ENCODE measurements at regions not wholly inside any gene's neighbourhood (a gene's known extent, or its start where the extent isn't known, plus 50 kb on each side); places are given as distances from the start of the nearest gene placed in this dataset.

DNA sequence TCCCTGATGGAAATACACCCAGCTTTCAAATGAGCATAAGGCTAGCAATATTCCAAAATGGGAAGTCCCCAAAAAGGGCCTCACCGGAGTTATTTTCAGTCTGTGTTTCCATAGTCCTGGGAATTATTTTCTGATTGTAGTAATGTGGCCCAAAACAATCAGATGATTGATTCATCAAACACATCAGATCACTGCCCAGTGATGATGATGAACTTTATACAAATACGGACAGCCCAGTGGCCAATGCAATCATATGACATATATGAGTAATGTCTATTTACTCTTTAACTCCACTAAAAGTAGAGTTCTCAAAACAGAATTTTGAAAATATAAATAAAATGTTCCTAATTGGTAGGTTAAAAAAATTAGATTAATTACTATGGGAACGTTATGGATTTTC, 467.8 kb downstream of the ZNF608 start:
- TF ChIP-seq, protein P1, sequence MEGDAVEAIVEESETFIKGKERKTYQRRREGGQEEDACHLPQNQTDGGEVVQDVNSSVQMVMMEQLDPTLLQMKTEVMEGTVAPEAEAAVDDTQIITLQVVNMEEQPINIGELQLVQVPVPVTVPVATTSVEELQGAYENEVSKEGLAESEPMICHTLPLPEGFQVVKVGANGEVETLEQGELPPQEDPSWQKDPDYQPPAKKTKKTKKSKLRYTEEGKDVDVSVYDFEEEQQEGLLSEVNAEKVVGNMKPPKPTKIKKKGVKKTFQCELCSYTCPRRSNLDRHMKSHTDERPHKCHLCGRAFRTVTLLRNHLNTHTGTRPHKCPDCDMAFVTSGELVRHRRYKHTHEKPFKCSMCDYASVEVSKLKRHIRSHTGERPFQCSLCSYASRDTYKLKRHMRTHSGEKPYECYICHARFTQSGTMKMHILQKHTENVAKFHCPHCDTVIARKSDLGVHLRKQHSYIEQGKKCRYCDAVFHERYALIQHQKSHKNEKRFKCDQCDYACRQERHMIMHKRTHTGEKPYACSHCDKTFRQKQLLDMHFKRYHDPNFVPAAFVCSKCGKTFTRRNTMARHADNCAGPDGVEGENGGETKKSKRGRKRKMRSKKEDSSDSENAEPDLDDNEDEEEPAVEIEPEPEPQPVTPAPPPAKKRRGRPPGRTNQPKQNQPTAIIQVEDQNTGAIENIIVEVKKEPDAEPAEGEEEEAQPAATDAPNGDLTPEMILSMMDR (conservative IDR thresholded peaks at IDR 0.05; ENCODE audit: low read depth, low read length) = no peak
- no peak for TF ChIP-seq EZH2 (IDR thresholded peaks at IDR 0.05; ENCODE audit: borderline replicate concordance, low read depth, low read length, poor library complexity, severe bottlenecking)
- H3K4me3 ChIP-seq (ENCODE audit: low read depth, low read length, poor library complexity, severe bottlenecking) = no peak overlapping the region
- POLR2A ChIA-PET (ENCODE audit: low non-redundant PET) = no interaction called here
- H3K9me3 ChIP-seq (ENCODE audit: low read depth, low read length, poor library complexity, severe bottlenecking) = no peaks in the 10 kb centered on the region
- H3K4me1 ChIP-seq (ENCODE audit: insufficient read depth, low read length, poor library complexity, severe bottlenecking) = no peaks in the 10 kb centered on the region
- H3K27ac ChIP-seq (ENCODE audit: low read depth, low read length, poor library complexity, severe bottlenecking) = no peak overlapping the region
- CTCF ChIA-PET = no interaction called here
- intact Hi-C loops (cut with micrococcal nuclease; ENCODE audit: unreplicated experiment) = no loop called here
- no TSS peak for BruUV-seq (replicated peaks)
- H3K27me3 ChIP-seq (replicated peaks; ENCODE audit: insufficient read depth, low read depth, low read length, poor library complexity) = no peaks in the 10 kb centered on the region
- H3K36me3 ChIP-seq (ENCODE audit: insufficient read depth, low read length, poor library complexity, severe bottlenecking) = no peaks in the 10 kb centered on the region
- no peak for DNase-seq (ENCODE audit: low spot score)

DNA sequence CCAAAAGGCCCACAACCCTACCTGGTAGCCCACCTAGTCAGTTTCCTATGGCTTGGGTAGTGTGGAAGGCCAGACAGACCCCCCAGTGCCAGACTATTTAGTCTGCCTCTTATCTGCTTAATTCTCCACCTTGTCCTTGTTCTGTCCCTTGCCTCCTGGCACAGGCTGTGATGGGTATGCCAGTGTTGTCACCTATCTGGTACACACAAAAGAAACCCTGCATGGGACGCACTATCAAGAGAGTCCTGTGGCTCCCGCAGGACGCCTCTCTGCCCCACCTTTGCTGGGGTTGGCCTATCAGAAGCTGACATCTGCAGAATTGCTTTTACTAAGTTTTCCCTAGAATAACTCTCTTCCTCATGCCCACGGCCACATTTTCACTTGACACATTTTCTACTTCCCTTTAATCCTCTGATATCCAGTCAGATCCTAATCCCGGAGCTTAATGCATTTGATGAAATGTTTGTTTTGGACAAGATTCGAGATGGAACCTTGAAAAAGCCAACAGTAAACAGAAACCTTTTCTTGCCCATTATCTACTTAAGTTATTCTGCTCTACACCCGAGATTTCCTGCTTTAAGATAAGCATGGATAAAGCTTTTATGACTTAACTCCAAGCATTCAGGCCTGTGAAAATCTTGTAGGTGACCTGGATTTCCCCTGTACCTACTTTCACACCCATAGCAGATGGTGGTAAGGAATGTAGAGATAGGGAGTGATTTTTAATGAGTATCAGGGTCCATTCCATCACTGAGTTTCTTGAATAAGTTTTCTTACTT, 468.5 kb downstream of the ZNF608 start:
- no TSS peak for BruUV-seq (replicated peaks)
- POLR2A ChIA-PET (ENCODE audit: low non-redundant PET) = no interaction called here

DNA sequence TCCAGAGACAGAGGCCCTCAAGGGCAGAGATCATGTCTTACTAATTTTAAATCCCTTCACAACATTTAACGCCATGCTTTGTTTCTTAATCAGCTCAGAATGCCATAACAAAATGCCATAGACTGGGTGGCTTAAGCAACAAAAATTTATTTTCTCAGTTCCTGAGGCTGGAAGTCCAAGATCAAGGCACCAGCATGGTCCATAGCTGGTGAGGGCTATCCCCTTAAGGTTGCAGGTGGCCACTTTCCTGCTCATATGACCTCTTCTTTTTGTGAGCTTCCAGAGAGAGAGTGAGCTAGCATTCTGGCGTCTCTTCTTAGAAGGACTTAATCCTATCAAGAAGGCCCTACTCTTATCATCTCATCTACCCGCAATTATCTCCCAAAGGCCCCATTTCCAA, 470.3 kb downstream of the ZNF608 start:
- no peaks in the 10 kb centered on the region for H3K36me3 ChIP-seq (ENCODE audit: insufficient read depth, low read length, poor library complexity, severe bottlenecking)
- BruUV-seq (replicated peaks) = no TSS peak
- no peaks in the 10 kb centered on the region for H3K4me1 ChIP-seq (ENCODE audit: insufficient read depth, low read length, poor library complexity, severe bottlenecking)
- POLR2A ChIA-PET (ENCODE audit: low non-redundant PET) = no interaction called here
- intact Hi-C loops (cut with micrococcal nuclease; ENCODE audit: unreplicated experiment) = no loop called here
- CTCF ChIA-PET = no interaction called here
- DNase-seq (ENCODE audit: low spot score) = peak; percentile 11
- H3K27me3 ChIP-seq (replicated peaks; ENCODE audit: insufficient read depth, low read depth, low read length, poor library complexity) = peaks cover 5% of the 10 kb centered on the region
- TF ChIP-seq, protein P1 (conservative IDR thresholded peaks at IDR 0.05; ENCODE audit: low read depth, low read length) = no peak
- no peaks in the 10 kb centered on the region for H3K9me3 ChIP-seq (ENCODE audit: low read depth, low read length, poor library complexity, severe bottlenecking)
- no peak overlapping the region for H3K4me3 ChIP-seq (ENCODE audit: low read depth, low read length, poor library complexity, severe bottlenecking)
- H3K27ac ChIP-seq (ENCODE audit: low read depth, low read length, poor library complexity, severe bottlenecking) = no peak overlapping the region

More for the DNA sequence above, 468.5 kb downstream of the ZNF608 start:
- H3K4me1 ChIP-seq (ENCODE audit: insufficient read depth, low read length, poor library complexity, severe bottlenecking) = no peaks in the 10 kb centered on the region
- DNase-seq (ENCODE audit: low spot score) = no peak
- peaks cover 3% of the 10 kb centered on the region for H3K27me3 ChIP-seq (replicated peaks; ENCODE audit: insufficient read depth, low read depth, low read length, poor library complexity)
- H3K36me3 ChIP-seq (ENCODE audit: insufficient read depth, low read length, poor library complexity, severe bottlenecking) = no peaks in the 10 kb centered on the region
- no peak overlapping the region for H3K27ac ChIP-seq (ENCODE audit: low read depth, low read length, poor library complexity, severe bottlenecking)
- no peaks in the 10 kb centered on the region for H3K9me3 ChIP-seq (ENCODE audit: low read depth, low read length, poor library complexity, severe bottlenecking)
- intact Hi-C loops (cut with micrococcal nuclease; ENCODE audit: unreplicated experiment) = no loop called here
- CTCF ChIA-PET = no interaction called here
- no peak for TF ChIP-seq EZH2 (IDR thresholded peaks at IDR 0.05; ENCODE audit: borderline replicate concordance, low read depth, low read length, poor library complexity, severe bottlenecking)
- TF ChIP-seq, protein P1 (conservative IDR thresholded peaks at IDR 0.05; ENCODE audit: low read depth, low read length) = no peak
- H3K4me3 ChIP-seq (ENCODE audit: low read depth, low read length, poor library complexity, severe bottlenecking) = no peak overlapping the region
